ENCODE measurements at regions not wholly inside any gene's neighbourhood (a gene's known extent, or its start where the extent isn't known, plus 50 kb on each side); places are given as distances from the start of the nearest gene placed in this dataset.
"Not testable (repeated sequence)": the region's sequence is repeated elsewhere in the genome, so short reads cannot be mapped to it uniquely, and the experiment has no call there.

GRCh38 chr7:82609746-82610145 lies 166.2 kb upstream of the CACNA2D1 start:
- DNase-seq: no peak
- Mint-ChIP-seq H3K4me1 (no peaks in the 10 kb centered on the region), H3K27ac (no peak overlapping the region), H3K27me3 (no peaks in the 10 kb centered on the region), H3K9me3 (no peaks in the 10 kb centered on the region), H3K4me3 (no peak overlapping the region), H3K36me3 (no peaks in the 10 kb centered on the region)
- CTCF ChIA-PET: no interaction called here

DNA sequence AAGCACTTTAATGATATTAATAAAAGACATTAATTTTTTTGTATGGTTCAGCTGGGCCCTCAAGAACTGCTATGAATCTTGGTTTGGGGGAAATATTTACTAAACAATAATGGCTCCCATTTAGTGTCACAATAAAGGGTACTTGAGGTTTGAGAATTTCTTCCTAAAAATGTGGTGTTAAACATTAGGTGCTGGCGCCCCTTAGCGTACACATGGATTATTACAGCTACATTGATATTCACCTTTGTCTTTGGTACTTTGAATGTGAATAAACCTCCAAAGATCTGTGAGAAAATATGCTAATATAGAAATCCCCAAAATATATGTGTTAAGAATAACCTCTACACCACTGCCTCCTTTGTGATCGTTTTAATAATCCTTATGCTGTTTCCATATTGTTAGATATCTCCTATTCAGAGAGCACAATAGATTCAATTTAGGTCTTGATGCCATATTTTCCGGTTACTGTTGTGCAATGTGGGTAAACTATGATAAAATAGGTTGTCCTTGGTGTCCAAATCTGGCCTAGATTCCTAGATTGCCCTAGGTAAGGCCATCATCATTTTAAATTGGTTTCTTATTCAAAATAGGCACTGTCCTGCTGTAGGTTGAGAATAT lies 161.8 kb upstream of the CACNA2D1 start:
- DNase-seq: peak; percentile 22
- Mint-ChIP-seq H3K27ac (no peak overlapping the region), H3K9me3 (no peaks in the 10 kb centered on the region), H3K27me3 (no peaks in the 10 kb centered on the region), H3K36me3 (no peaks in the 10 kb centered on the region), H3K4me1 (no peaks in the 10 kb centered on the region), H3K4me3 (no peak overlapping the region)
- CTCF ChIA-PET: interaction anchor here (0.6 to 1.5 kb wide), 7 partner anchors 9 to 182 kb away, joined by 3 to 4 read pairs (median 3); no protein-coding TSS in a partner anchor

GRCh38 chr7:82602066-82602465 lies 158.5 kb upstream of the CACNA2D1 start:
- Mint-ChIP-seq H3K27ac (no peak overlapping the region), H3K4me1 (no peaks in the 10 kb centered on the region), H3K36me3 (no peaks in the 10 kb centered on the region), H3K4me3 (no peak overlapping the region), H3K9me3 (no peaks in the 10 kb centered on the region), H3K27me3 (no peaks in the 10 kb centered on the region)
- no peak for DNase-seq
- CTCF ChIA-PET: no interaction called here

- Mint-ChIP-seq H3K27me3 (no peaks in the 10 kb centered on the region), H3K9me3 (no peaks in the 10 kb centered on the region), H3K27ac (no peak overlapping the region), H3K4me1 (no peaks in the 10 kb centered on the region), H3K36me3 (no peaks in the 10 kb centered on the region), H3K4me3 (no peak overlapping the region)
- CTCF ChIA-PET: no interaction called here
- DNase-seq: no peak
Observed at GRCh38 chr7:82600531-82600930, 157.0 kb upstream of the CACNA2D1 start.

GRCh38 chr7:82599895-82600294 lies 156.3 kb upstream of the CACNA2D1 start:
- CTCF ChIA-PET: no interaction called here
- DNase-seq: no peak
- Mint-ChIP-seq H3K9me3 (no peaks in the 10 kb centered on the region), H3K4me3 (no peak overlapping the region), H3K27ac (no peak overlapping the region), H3K36me3 (no peaks in the 10 kb centered on the region), H3K27me3 (no peaks in the 10 kb centered on the region), H3K4me1 (no peaks in the 10 kb centered on the region)

DNA sequence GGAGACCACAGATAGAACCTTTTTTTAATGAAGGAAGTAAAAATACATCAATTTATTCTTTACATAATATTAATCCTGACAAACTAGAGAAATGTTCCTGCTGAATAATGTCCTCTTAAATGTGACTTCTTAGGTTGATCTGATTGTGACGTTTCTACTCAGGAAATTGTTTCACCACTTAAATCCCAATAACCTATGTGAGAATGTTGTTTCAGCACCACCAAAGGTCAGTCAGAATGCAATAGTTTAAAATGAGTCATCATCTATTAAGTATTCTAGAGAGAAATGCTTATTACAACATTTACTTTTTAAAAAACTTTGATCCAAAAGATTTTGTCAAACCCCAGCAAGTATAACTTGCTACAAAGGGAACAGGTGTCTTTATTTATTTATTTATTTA lies 155.4 kb upstream of the CACNA2D1 start:
- Mint-ChIP-seq H3K9me3 (no peaks in the 10 kb centered on the region), H3K36me3 (no peaks in the 10 kb centered on the region), H3K27ac (no peak overlapping the region), H3K4me3 (no peak overlapping the region), H3K4me1 (no peaks in the 10 kb centered on the region), H3K27me3 (no peaks in the 10 kb centered on the region)
- CTCF ChIA-PET: no interaction called here
- no peak for DNase-seq

DNA sequence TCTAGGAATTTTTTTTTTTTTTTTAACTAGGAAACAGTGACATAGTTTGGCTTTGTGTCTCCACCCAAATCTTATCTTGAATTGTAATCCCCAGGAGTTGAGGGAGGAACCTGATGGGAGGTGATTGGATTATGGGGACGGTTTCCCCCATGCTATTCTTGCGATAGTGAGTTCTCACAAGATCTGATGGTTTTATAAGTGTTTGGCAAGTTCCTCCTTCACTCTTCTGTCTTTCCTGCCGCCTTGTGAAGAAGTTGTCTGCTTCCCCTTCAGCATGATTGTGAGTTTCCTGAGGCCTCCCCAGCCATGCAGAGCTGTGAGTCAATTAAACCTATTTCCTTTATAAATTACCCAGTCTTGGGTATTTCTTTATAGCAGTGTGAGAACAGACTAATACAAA lies 152.2 kb upstream of the CACNA2D1 start:
- H3K27ac Mint-ChIP-seq, H3K4me3 Mint-ChIP-seq, H3K27me3 Mint-ChIP-seq, H3K9me3 Mint-ChIP-seq, CTCF ChIA-PET, H3K36me3 Mint-ChIP-seq, DNase-seq, H3K4me1 Mint-ChIP-seq: not testable (repeated sequence)

- Mint-ChIP-seq H3K9me3 (no peaks in the 10 kb centered on the region), H3K4me3 (no peak overlapping the region), H3K4me1 (no peaks in the 10 kb centered on the region), H3K27me3 (no peaks in the 10 kb centered on the region), H3K27ac (no peak overlapping the region), H3K36me3 (no peaks in the 10 kb centered on the region)
- CTCF ChIA-PET: no interaction called here
- DNase-seq: no peak
Observed at GRCh38 chr7:82595176-82595575, 151.6 kb upstream of the CACNA2D1 start.

DNA sequence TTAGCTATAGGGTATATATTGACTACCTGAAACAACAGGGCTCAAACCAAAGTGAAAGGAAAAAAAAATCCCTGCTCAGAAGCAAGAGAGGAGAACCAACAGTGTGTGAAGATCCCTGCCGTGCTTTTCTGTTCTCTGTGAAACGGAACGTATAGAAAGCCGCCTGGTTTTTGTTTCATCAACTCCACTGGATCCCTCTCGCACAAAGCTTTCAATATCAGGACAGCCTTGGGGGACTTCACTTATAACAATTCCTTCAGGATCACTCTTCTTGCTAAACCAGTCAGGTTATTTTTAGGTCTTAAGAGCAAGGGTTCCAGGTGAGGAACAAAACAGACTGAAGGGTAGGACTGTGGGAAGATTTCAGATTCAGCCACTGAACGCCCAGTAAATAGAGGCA lies 151.1 kb upstream of the CACNA2D1 start:
- H3K4me1 Mint-ChIP-seq: no peaks in the 10 kb centered on the region
- DNase-seq: no peak
- no peaks in the 10 kb centered on the region for H3K27me3 Mint-ChIP-seq
- H3K4me3 Mint-ChIP-seq: no peak overlapping the region
- CTCF ChIA-PET: interaction anchor here (1.0 kb wide), 1 partner anchor 12 kb away, joined by 5 read pairs; no protein-coding TSS in a partner anchor
- no peak overlapping the region for H3K27ac Mint-ChIP-seq
- no peaks in the 10 kb centered on the region for H3K36me3 Mint-ChIP-seq
- H3K9me3 Mint-ChIP-seq: no peaks in the 10 kb centered on the region

GRCh38 chr7:82593780-82594179 lies 150.2 kb upstream of the CACNA2D1 start:
- H3K27me3 Mint-ChIP-seq: no peaks in the 10 kb centered on the region
- H3K4me1 Mint-ChIP-seq: no peaks in the 10 kb centered on the region
- DNase-seq: no peak
- CTCF ChIA-PET: interaction anchor here (0.9 to 1.0 kb wide), 2 partner anchors 13 to 21 kb away, joined by 3 to 5 read pairs; no protein-coding TSS in a partner anchor
- H3K27ac Mint-ChIP-seq: no peak overlapping the region
- H3K36me3 Mint-ChIP-seq: no peaks in the 10 kb centered on the region
- H3K4me3 Mint-ChIP-seq: no peak overlapping the region
- H3K9me3 Mint-ChIP-seq: no peaks in the 10 kb centered on the region

GRCh38 chr7:82592416-82592815 lies 148.8 kb upstream of the CACNA2D1 start:
- no peak overlapping the region for H3K27ac Mint-ChIP-seq
- no peaks in the 10 kb centered on the region for H3K27me3 Mint-ChIP-seq
- no peaks in the 10 kb centered on the region for H3K36me3 Mint-ChIP-seq
- H3K4me3 Mint-ChIP-seq: no peak overlapping the region
- CTCF ChIA-PET: no interaction called here
- DNase-seq: no peak
- H3K9me3 Mint-ChIP-seq: no peaks in the 10 kb centered on the region
- H3K4me1 Mint-ChIP-seq: no peaks in the 10 kb centered on the region

GRCh38 chr7:82579047-82579446 lies 135.5 kb upstream of the CACNA2D1 start:
- no peak for DNase-seq
- H3K9me3 Mint-ChIP-seq: no peaks in the 10 kb centered on the region
- no peak overlapping the region for H3K27ac Mint-ChIP-seq
- H3K4me1 Mint-ChIP-seq: no peaks in the 10 kb centered on the region
- no peaks in the 10 kb centered on the region for H3K36me3 Mint-ChIP-seq
- no peaks in the 10 kb centered on the region for H3K27me3 Mint-ChIP-seq
- H3K4me3 Mint-ChIP-seq: no peak overlapping the region
- CTCF ChIA-PET: no interaction called here

GRCh38 chr7:82578430-82578829 lies 134.9 kb upstream of the CACNA2D1 start:
- Mint-ChIP-seq H3K4me1 (no peaks in the 10 kb centered on the region), H3K27me3 (no peaks in the 10 kb centered on the region), H3K4me3 (no peak overlapping the region)

GRCh38 chr7:82572195-82572880 lies 128.8 kb upstream of the CACNA2D1 start:
- H3K4me1 Mint-ChIP-seq: no peaks in the 10 kb centered on the region
- H3K9me3 Mint-ChIP-seq: no peaks in the 10 kb centered on the region
- peak; percentile 80 for DNase-seq
- H3K4me3 Mint-ChIP-seq: no peak overlapping the region
- no peaks in the 10 kb centered on the region for H3K27me3 Mint-ChIP-seq
- H3K36me3 Mint-ChIP-seq: no peaks in the 10 kb centered on the region
- CTCF ChIA-PET: interaction anchor here (0.7 to 0.9 kb wide), 4 partner anchors 21 to 596 kb away, joined by 3 to 4 read pairs (median 4); no protein-coding TSS in a partner anchor
- H3K27ac Mint-ChIP-seq: no peak overlapping the region

More at GRCh38 chr7:82578430-82578829, 134.9 kb upstream of the CACNA2D1 start:
- Mint-ChIP-seq H3K27ac (no peak overlapping the region), H3K9me3 (no peaks in the 10 kb centered on the region), H3K36me3 (no peaks in the 10 kb centered on the region)
- DNase-seq: no peak
- CTCF ChIA-PET: no interaction called here

DNA sequence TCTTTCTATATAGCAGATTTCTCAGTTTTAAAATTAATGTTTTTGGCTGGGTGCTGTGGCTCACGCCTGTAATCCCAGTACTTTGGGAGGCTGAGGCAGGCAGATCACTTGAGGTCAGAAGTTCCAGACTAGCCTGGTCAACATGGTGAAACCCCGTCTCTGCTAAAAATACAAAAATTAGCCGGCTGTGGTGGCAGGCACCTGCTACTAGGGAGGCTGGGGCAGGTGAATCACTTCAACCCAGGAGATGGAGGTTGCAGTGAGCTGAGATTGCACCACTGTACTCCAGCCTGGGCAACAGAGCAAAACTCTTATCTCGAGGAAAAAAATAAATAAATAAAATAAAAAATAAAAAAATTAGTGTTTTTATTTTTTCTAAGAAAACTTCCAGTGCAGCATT lies 127.5 kb upstream of the CACNA2D1 start:
- not testable (repeated sequence) for DNase-seq, H3K27ac Mint-ChIP-seq, H3K9me3 Mint-ChIP-seq, H3K27me3 Mint-ChIP-seq, H3K36me3 Mint-ChIP-seq, H3K4me1 Mint-ChIP-seq, H3K4me3 Mint-ChIP-seq
- CTCF ChIA-PET: interaction anchor here (0.9 kb wide), 1 partner anchor 35 kb away, joined by 4 read pairs; no protein-coding TSS in a partner anchor
